NT2/D1 (cell line): ENCODE measurements at regions not wholly inside any gene's neighbourhood (a gene's known extent, or its start where the extent isn't known, plus 50 kb on each side); places are given as distances from the start of the nearest gene placed in this dataset.

Experiments used
- SUZ12 ChIP-seq: IDR thresholded peaks from 2 replicates; pipeline ENCODE4 v1.6.1; 2011; ENCODE audit not compliant: insufficient read length, insufficient read depth; ENCODE audit errors: extremely low read depth
- ZNF274 ChIP-seq: IDR thresholded peaks from 2 replicates; pipeline ENCODE4 v1.6.1; 2011; ENCODE audit warnings: mild to moderate bottlenecking, low read depth, low read length

DNA sequence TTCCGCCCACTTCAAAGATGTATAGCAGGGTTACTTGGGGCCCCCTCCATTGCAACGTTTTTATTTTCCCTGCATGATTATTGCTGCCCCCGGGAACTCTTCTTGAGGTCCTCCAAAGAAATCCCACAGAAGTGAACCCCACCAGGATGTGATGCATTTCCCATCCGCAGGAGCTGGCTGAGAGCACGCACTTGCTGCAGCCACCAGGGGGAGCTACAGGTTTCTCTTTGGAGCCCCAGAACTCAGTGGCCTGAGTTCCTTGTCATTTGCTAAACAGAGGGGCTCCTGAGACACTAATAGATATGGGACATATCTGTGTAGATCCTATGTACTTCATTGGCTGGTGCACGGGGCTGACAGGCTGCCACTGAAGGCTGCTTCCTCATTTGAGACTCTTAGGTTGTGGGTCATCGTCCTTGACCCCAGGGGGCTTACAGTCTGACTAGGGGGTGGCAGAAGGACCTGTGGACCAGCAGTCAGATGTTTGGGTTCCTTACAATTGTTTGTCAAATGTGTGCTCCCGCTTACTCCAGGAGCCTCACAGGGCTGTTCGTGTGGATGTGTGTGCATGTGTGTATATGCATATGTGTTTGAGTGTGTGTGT lies 52.3 kb upstream of the ENO4 start:
- TF ChIP-seq ZNF274 (no peak), SUZ12 (no peak)
